Mucosa of rectum (tissue), 2 donors: ENCODE measurements at regions not wholly inside any gene's neighbourhood (a gene's known extent, or its start where the extent isn't known, plus 50 kb on each side); places are given as distances from the start of the nearest gene placed in this dataset.

Experiments
- H3K27ac ChIP-seq, 2 donors: one replicate each; pipeline ENCODE4 v1.7.0; 2013; ENCODE audit warnings: inconsistent platforms in 2 of 2, low read depth in 2 of 2, low read length in 2 of 2
- H3K27me3 ChIP-seq, 2 donors: one replicate each; pipeline ENCODE4 v1.7.0; 2013; ENCODE audit warnings: low read length in 2 of 2; ENCODE audit not compliant: control insufficient read depth in 2 of 2, insufficient read depth in 2 of 2
- H3K36me3 ChIP-seq, 2 donors: one replicate each; pipeline ENCODE4 v1.7.0; 2013; ENCODE audit warnings: low read length in 2 of 2; ENCODE audit not compliant: control insufficient read depth in 2 of 2, insufficient read depth in 2 of 2
- H3K4me1 ChIP-seq, 2 donors: one replicate each; pipeline ENCODE4 v1.7.0; 2013; ENCODE audit warnings: low read length in 2 of 2, mild to moderate bottlenecking in 1 of 2; ENCODE audit not compliant: control insufficient read depth in 2 of 2, insufficient read depth in 2 of 2
- H3K4me3 ChIP-seq, 2 donors: one replicate each; pipeline ENCODE4 v1.7.0; 2013; ENCODE audit warnings: low read length in 2 of 2
- H3K9ac ChIP-seq, 2 donors: one replicate each; pipeline ENCODE4 v1.7.0; 2013; ENCODE audit warnings: low read length in 2 of 2, low read depth in 1 of 2, mild to moderate bottlenecking in 1 of 2
- H3K9me3 ChIP-seq, 2 donors: one replicate each; pipeline ENCODE4 v1.7.0; 2013; ENCODE audit warnings: low read length in 2 of 2; ENCODE audit not compliant: control insufficient read depth in 2 of 2
- donor health status: healthy.
- donor health status: Normal muscosa, but diverticular disease.

- Histone ChIP-seq H3K4me1 (no peaks in the 10 kb centered on the region), H3K36me3 (no peaks in the 10 kb centered on the region), H3K27me3 (no peaks in the 10 kb centered on the region), H3K9ac (no peak overlapping the region), H3K4me3 (no peak overlapping the region), H3K27ac (no peak overlapping the region), H3K9me3 (no peaks in the 10 kb centered on the region)
These were observed 137.2 kb downstream of the MZT1 start for GRCh38 chr13:72590091-72590740.

DNA sequence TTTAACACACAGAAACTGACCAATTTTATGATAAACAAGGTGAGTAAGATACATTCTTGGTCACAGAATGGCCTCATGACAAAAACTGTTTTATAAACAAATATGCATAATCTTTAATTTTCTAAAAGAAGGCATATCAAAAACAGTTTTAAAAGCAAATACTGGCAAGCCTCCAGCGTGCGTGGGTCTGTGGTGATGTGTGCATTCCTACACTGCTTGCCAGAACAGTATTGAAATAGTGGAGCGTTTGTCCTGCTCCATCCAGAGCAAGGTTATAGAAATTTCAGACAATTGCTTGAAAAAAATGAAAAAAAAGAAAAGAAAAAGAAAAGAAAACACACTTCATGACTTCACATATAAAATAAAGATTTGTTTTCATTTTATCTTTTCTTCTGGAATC is 140.9 kb downstream of the MZT1 start:
- no peaks in the 10 kb centered on the region for H3K9me3 ChIP-seq
- H3K9ac ChIP-seq: no peak overlapping the region
- H3K4me3 ChIP-seq: no peak overlapping the region
- H3K36me3 ChIP-seq: no peaks in the 10 kb centered on the region
- H3K4me1 ChIP-seq: no peaks in the 10 kb centered on the region
- H3K27ac ChIP-seq: no peak overlapping the region
- no peaks in the 10 kb centered on the region for H3K27me3 ChIP-seq

GRCh38 chr13:72585254-72585653 is 142.2 kb downstream of the MZT1 start:
- no peaks in the 10 kb centered on the region for H3K4me1 ChIP-seq
- no peak overlapping the region for H3K27ac ChIP-seq
- no peak overlapping the region for H3K9ac ChIP-seq
- H3K27me3 ChIP-seq: no peaks in the 10 kb centered on the region
- no peak overlapping the region for H3K4me3 ChIP-seq
- H3K9me3 ChIP-seq: no peaks in the 10 kb centered on the region
- no peaks in the 10 kb centered on the region for H3K36me3 ChIP-seq

GRCh38 chr13:72571191-72571590 is 156.2 kb downstream of the MZT1 start:
- Histone ChIP-seq H3K9ac (no peak overlapping the region), H3K9me3 (no peaks in the 10 kb centered on the region), H3K27ac (no peak overlapping the region), H3K4me1 (no peaks in the 10 kb centered on the region), H3K36me3 (no peaks in the 10 kb centered on the region), H3K4me3 (no peak overlapping the region), H3K27me3 (no peaks in the 10 kb centered on the region)

DNA sequence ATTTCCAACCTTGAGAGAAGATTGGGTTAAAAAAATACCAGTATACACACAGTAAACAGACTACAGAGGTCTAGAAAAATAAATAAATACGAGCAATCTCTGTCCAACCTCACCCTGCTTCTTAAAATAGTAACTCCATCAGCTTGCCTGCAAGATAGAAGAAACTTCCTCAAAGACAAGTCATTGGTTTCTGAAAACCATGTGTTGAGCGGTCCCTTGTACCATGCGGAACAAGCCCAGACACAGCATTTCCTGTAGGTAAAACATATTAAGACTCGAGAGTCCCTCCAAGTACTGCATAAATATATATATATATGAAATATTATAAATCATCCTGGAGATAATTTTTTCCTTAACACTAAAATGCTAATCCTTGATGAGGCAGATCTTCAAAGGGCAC is 157.4 kb downstream of the MZT1 start:
- no peak overlapping the region for H3K27ac ChIP-seq
- H3K9me3 ChIP-seq: no peaks in the 10 kb centered on the region
- H3K4me1 ChIP-seq: no peaks in the 10 kb centered on the region
- H3K27me3 ChIP-seq: no peaks in the 10 kb centered on the region
- no peak overlapping the region for H3K9ac ChIP-seq
- H3K36me3 ChIP-seq: no peaks in the 10 kb centered on the region
- H3K4me3 ChIP-seq: no peak overlapping the region

GRCh38 chr13:72567566-72567965 is 159.9 kb downstream of the MZT1 start:
- Histone ChIP-seq H3K36me3 (no peaks in the 10 kb centered on the region), H3K9ac (no peak overlapping the region), H3K4me1 (no peaks in the 10 kb centered on the region), H3K27ac (no peak overlapping the region), H3K9me3 (no peaks in the 10 kb centered on the region), H3K27me3 (no peaks in the 10 kb centered on the region), H3K4me3 (no peak overlapping the region)

DNA sequence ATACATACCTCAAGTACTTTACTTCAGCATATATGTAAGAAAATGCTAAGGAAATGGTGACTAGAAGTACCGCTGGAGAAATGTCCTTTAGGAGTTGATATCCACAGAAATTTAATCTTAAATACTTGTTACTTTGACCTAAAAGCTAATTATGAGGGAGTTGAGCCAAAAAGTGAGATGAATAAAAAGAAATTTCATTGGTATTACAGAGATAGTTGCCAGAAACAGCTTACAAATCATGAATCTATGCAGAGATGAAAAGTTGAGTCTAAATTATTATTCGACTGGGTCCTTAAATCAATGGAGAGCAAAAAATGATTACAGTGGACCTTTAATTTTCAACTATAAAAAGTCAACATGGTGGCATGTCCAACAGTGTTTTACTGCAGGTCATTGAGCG is 160.9 kb downstream of the MZT1 start:
- H3K9ac ChIP-seq: no peak overlapping the region
- no peaks in the 10 kb centered on the region for H3K9me3 ChIP-seq
- H3K4me1 ChIP-seq: no peaks in the 10 kb centered on the region
- H3K4me3 ChIP-seq: no peak overlapping the region
- H3K27me3 ChIP-seq: no peaks in the 10 kb centered on the region
- no peaks in the 10 kb centered on the region for H3K36me3 ChIP-seq
- H3K27ac ChIP-seq: no peak overlapping the region

- Histone ChIP-seq H3K9ac (no peak overlapping the region), H3K36me3 (no peaks in the 10 kb centered on the region), H3K27ac (no peak overlapping the region), H3K9me3 (no peaks in the 10 kb centered on the region), H3K27me3 (no peaks in the 10 kb centered on the region), H3K4me3 (no peak overlapping the region), H3K4me1 (no peaks in the 10 kb centered on the region)
These were observed 161.5 kb downstream of the MZT1 start for GRCh38 chr13:72565893-72566292.

- H3K27ac ChIP-seq: no peak overlapping the region
- H3K4me3 ChIP-seq: no peak overlapping the region
- H3K36me3 ChIP-seq: no peaks in the 10 kb centered on the region
These were observed 164.7 kb downstream of the MZT1 start for GRCh38 chr13:72562686-72563085.

DNA sequence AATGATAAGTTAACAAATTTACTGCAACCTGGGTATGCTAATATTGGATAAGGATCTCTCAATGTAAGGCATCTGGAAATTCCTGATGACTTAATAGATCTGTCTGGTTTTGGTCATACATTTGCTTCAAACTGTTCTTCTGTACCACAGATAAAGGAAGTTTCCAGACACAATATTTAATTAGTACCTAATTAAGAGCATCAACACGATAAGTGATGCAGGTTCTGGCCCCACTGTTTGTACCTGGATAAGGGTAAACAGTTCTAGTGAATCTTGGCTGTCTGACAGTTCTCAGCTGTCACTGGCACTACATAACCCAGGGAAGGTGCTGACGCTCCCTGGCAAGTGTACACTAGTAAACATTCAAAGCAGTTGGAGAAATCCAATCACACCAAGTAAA is 165.6 kb downstream of the MZT1 start:
- H3K36me3 ChIP-seq: no peaks in the 10 kb centered on the region
- no peaks in the 10 kb centered on the region for H3K4me1 ChIP-seq
- no peak overlapping the region for H3K9ac ChIP-seq
- no peak overlapping the region for H3K4me3 ChIP-seq
- H3K27ac ChIP-seq: no peak overlapping the region
- H3K9me3 ChIP-seq: no peaks in the 10 kb centered on the region
- no peaks in the 10 kb centered on the region for H3K27me3 ChIP-seq

More at GRCh38 chr13:72562686-72563085, 164.7 kb downstream of the MZT1 start:
- Histone ChIP-seq H3K9me3 (no peaks in the 10 kb centered on the region), H3K27me3 (no peaks in the 10 kb centered on the region), H3K4me1 (no peaks in the 10 kb centered on the region), H3K9ac (no peak overlapping the region)

GRCh38 chr13:72559716-72560115 is 167.7 kb downstream of the MZT1 start:
- H3K9me3 ChIP-seq: no peaks in the 10 kb centered on the region
- H3K9ac ChIP-seq: no peak overlapping the region
- no peaks in the 10 kb centered on the region for H3K4me1 ChIP-seq
- H3K36me3 ChIP-seq: no peaks in the 10 kb centered on the region
- no peaks in the 10 kb centered on the region for H3K27me3 ChIP-seq
- no peak overlapping the region for H3K4me3 ChIP-seq
- H3K27ac ChIP-seq: no peak overlapping the region
